ENCODE measurements at regions not wholly inside any gene's neighbourhood (a gene's known extent, or its start where the extent isn't known, plus 50 kb on each side); places are given as distances from the start of the nearest gene placed in this dataset.
"Not testable (repeated sequence)": the region's sequence is repeated elsewhere in the genome, so short reads cannot be mapped to it uniquely, and the experiment has no call there.

GRCh38 chr17:77086433-77087010 is 54.2 kb upstream of the SEC14L1 start:
- DNase-seq (ENCODE audit: low spot score): peak; percentile 68

DNA sequence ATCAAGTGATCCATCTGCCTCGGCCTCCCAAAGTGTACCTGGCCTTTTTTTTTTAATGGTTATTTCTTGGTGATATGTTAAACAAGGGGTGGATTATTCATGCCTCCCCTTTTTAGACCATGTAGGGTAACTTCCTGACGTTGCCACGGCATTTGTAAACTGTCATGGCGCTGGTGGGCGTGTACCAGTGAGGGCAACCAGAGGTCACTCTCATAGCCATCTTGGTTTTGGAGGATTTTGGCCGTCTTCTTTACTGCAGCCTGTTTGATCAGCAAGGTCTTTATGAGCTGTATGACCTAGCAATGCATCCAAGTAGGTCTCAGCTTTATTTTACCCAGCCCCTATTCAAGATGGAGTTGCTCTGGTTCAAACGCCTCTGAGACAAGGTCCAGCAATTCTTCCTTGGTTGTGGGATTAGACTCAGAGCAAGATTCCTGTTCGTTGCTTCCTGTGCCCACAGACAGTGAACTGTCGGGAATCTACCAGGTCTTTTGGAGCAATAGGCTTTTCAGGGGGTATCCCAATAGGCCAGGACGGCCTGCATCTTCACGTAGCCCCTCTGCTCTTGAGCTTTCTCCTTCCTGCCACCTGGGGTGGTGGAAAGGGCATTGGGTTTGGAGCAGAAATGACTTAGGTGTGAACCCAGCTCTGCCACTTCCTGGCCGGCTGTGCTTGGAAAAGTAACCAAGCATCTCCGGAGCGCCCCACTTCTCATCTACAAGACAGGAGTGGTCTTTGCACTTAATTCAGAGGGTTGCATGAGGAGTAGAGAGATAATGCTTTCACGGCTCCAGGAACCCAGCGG is 52.9 kb upstream of the SEC14L1 start:
- no peak for DNase-seq (ENCODE audit: low spot score)

GRCh38 chr17:77088455-77089123 is 52.2 kb upstream of the SEC14L1 start:
- DNase-seq (ENCODE audit: low spot score): peak; percentile 95

DNA sequence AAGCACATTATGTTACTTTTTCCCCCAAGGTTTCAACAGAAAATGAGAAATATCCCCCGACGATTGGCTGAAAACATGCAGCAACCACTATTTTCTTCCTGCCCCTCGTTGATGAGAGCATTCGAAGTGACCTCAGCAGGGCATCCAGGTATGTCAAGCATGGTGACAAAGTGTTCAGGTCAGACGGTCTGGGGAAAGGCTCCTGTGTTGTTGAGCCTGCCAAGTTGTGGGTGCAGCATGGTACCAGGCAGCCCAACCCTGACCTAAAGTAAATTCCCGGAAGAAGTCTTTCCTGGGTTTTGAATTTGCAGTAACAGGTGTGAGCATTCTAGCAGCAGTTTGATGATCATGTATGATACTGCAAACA is 51.7 kb upstream of the SEC14L1 start:
- DNase-seq (ENCODE audit: low spot score): no peak

DNA sequence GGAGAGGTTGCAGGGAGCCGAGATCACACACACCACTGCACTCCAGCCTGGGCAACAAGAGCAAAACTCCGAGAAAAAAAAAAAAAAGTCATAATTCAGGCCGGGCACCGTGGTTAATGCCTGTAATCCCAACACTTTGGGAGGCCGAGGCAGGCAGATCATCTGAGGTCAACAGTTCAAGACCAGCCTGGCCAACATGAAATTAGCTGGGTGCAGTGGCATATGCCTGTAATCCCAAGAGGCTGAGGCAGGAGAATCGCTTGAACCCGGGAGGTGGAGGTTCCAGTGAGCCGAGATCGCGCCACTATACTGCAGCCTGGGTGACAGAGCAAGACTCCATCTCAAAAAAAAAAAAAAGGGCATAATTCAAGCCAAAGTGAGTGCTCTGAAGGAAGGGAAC is 50.8 kb upstream of the SEC14L1 start:
- DNase-seq (ENCODE audit: low spot score): not testable (repeated sequence)

DNA sequence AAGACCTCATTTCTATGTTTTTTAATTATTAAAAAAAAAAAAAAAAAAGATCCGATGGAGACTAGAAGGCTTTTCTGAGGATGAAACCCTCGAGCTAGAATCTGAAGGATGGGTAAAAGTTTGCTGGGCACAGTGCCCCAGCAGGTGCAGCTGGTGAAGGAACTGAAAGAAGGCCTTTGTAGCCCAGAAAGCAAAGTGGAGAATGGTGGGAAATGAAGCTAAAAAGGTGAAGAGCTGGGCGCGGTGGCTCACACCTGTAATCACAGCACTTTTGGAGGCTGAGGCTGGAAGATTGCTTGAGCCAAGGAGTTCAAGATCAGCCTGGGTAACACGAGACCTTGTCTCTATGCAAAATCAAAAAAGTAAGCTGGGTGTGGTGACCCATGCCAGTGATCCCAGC is 50.3 kb upstream of the SEC14L1 start:
- no peak for DNase-seq (ENCODE audit: low spot score)

Measured in AG08396 (cell line).